ENCODE measurements at regions not wholly inside any gene's neighbourhood (a gene's known extent, or its start where the extent isn't known, plus 50 kb on each side); places are given as distances from the start of the nearest gene placed in this dataset.

GRCh38 chr10:123496996-123497660 is 169.0 kb upstream of the GPR26 start:
- CTCF ChIA-PET, result no interaction called here
- DNase-seq (ENCODE audit: extremely low spot score), result no peak

GRCh38 chr10:123500110-123500509 is 166.0 kb upstream of the GPR26 start:
- ChIA-PET POLR2A (no interaction called here), CTCF (no interaction called here)
- DNase-seq (ENCODE audit: extremely low spot score), result no peak
- TF ChIP-seq ARNT (IDR thresholded peaks at IDR 0.05) (no peak), FOXA1 (IDR thresholded peaks at IDR 0.05) (no peak), NFRKB (IDR thresholded peaks at IDR 0.05) (no peak), SUZ12 (IDR thresholded peaks at IDR 0.05) (no peak), TARDBP (IDR thresholded peaks at IDR 0.05) (no peak), PKNOX1 (IDR thresholded peaks at IDR 0.05) (no peak), CTBP1 (IDR thresholded peaks at IDR 0.05; ENCODE audit: borderline replicate concordance) (no peak), L3MBTL2 (conservative IDR thresholded peaks at IDR 0.05) (no peak), FOXK2 (IDR thresholded peaks at IDR 0.05) (no peak), BHLHE40 (IDR thresholded peaks at IDR 0.05; ENCODE audit: borderline replicate concordance) (no peak), FOXM1 (IDR thresholded peaks at IDR 0.05; ENCODE audit: borderline replicate concordance) (no peak), ELF4 (IDR thresholded peaks at IDR 0.05) (no peak), SP1 (IDR thresholded peaks at IDR 0.05) (no peak), ZNF384 (IDR thresholded peaks at IDR 0.05) (no peak), HDGF (IDR thresholded peaks at IDR 0.05; ENCODE audit: borderline replicate concordance) (no peak), LEF1 (IDR thresholded peaks at IDR 0.05; ENCODE audit: borderline replicate concordance) (no peak)

More at GRCh38 chr10:123496996-123497660, 169.0 kb upstream of the GPR26 start:
- TF ChIP-seq TARDBP (IDR thresholded peaks at IDR 0.05), result no peak
- no peak for TF ChIP-seq ARNT (IDR thresholded peaks at IDR 0.05)
- no peak for TF ChIP-seq FOXM1 (IDR thresholded peaks at IDR 0.05; ENCODE audit: borderline replicate concordance)
- TF ChIP-seq HDGF (IDR thresholded peaks at IDR 0.05; ENCODE audit: borderline replicate concordance), result no peak
- no peak for TF ChIP-seq SUZ12 (IDR thresholded peaks at IDR 0.05)
- TF ChIP-seq ZNF384 (IDR thresholded peaks at IDR 0.05), result no peak
- POLR2A ChIA-PET, result no interaction called here

GRCh38 chr10:123501148-123501547 is 165.0 kb upstream of the GPR26 start:
- ChIA-PET CTCF (no interaction called here), POLR2A (no interaction called here)
- TF ChIP-seq CTBP1 (IDR thresholded peaks at IDR 0.05; ENCODE audit: borderline replicate concordance) (no peak), HDGF (IDR thresholded peaks at IDR 0.05; ENCODE audit: borderline replicate concordance) (no peak), ELF4 (IDR thresholded peaks at IDR 0.05) (no peak), NFRKB (IDR thresholded peaks at IDR 0.05) (no peak), SUZ12 (IDR thresholded peaks at IDR 0.05) (no peak), ARNT (IDR thresholded peaks at IDR 0.05) (no peak), BHLHE40 (IDR thresholded peaks at IDR 0.05; ENCODE audit: borderline replicate concordance) (no peak), FOXA1 (IDR thresholded peaks at IDR 0.05) (no peak), ZNF384 (IDR thresholded peaks at IDR 0.05) (no peak)

GRCh38 chr10:123502983-123503382 is 163.2 kb upstream of the GPR26 start:
- ChIA-PET POLR2A (no interaction called here), CTCF (no interaction called here)
- DNase-seq (ENCODE audit: extremely low spot score), result no peak
- TF ChIP-seq ZNF384 (IDR thresholded peaks at IDR 0.05) (no peak), TARDBP (IDR thresholded peaks at IDR 0.05) (no peak), HDGF (IDR thresholded peaks at IDR 0.05; ENCODE audit: borderline replicate concordance) (no peak), PKNOX1 (IDR thresholded peaks at IDR 0.05) (no peak), SP1 (IDR thresholded peaks at IDR 0.05) (no peak), ARNT (IDR thresholded peaks at IDR 0.05) (no peak)

More at GRCh38 chr10:123501148-123501547, 165.0 kb upstream of the GPR26 start:
- no peak for DNase-seq (ENCODE audit: extremely low spot score)

GRCh38 chr10:123506455-123506854 is 159.7 kb upstream of the GPR26 start:
- POLR2A ChIA-PET, result no interaction called here
- TF ChIP-seq LEF1 (IDR thresholded peaks at IDR 0.05; ENCODE audit: borderline replicate concordance) (no peak), FOXK2 (IDR thresholded peaks at IDR 0.05) (no peak), SUZ12 (IDR thresholded peaks at IDR 0.05) (no peak), CTBP1 (IDR thresholded peaks at IDR 0.05; ENCODE audit: borderline replicate concordance) (no peak), ELF4 (IDR thresholded peaks at IDR 0.05) (no peak), HDGF (IDR thresholded peaks at IDR 0.05; ENCODE audit: borderline replicate concordance) (no peak), TARDBP (IDR thresholded peaks at IDR 0.05) (no peak), L3MBTL2 (conservative IDR thresholded peaks at IDR 0.05) (no peak), FOXM1 (IDR thresholded peaks at IDR 0.05; ENCODE audit: borderline replicate concordance) (no peak), SP1 (IDR thresholded peaks at IDR 0.05) (no peak), NFRKB (IDR thresholded peaks at IDR 0.05) (no peak), ARNT (IDR thresholded peaks at IDR 0.05) (no peak), PKNOX1 (IDR thresholded peaks at IDR 0.05) (no peak), BHLHE40 (IDR thresholded peaks at IDR 0.05; ENCODE audit: borderline replicate concordance) (no peak), ZNF384 (IDR thresholded peaks at IDR 0.05) (no peak), FOXA1 (IDR thresholded peaks at IDR 0.05) (no peak)
- no peak for DNase-seq (ENCODE audit: extremely low spot score)
- CTCF ChIA-PET, result no interaction called here

GRCh38 chr10:123507298-123507697 is 158.9 kb upstream of the GPR26 start:
- no peak for DNase-seq (ENCODE audit: extremely low spot score)
- TF ChIP-seq L3MBTL2 (conservative IDR thresholded peaks at IDR 0.05) (no peak), SP1 (IDR thresholded peaks at IDR 0.05) (no peak), SUZ12 (IDR thresholded peaks at IDR 0.05) (no peak), ZNF384 (IDR thresholded peaks at IDR 0.05) (no peak), CTBP1 (IDR thresholded peaks at IDR 0.05; ENCODE audit: borderline replicate concordance) (no peak), FOXA1 (IDR thresholded peaks at IDR 0.05) (no peak), ARNT (IDR thresholded peaks at IDR 0.05) (no peak), FOXK2 (IDR thresholded peaks at IDR 0.05) (no peak), NFRKB (IDR thresholded peaks at IDR 0.05) (no peak)
- ChIA-PET CTCF (no interaction called here), POLR2A (no interaction called here)

All from HEK293T (cell line).